A673 (cell line): ENCODE measurements at regions not wholly inside any gene's neighbourhood (a gene's known extent, or its start where the extent isn't known, plus 50 kb on each side); places are given as distances from the start of the nearest gene placed in this dataset.
A peak's percentile ranks its signal among the peaks of the same experiment; 100 is the strongest.

Experiments used
- BruUV-seq: library from RNA; stranded (reverse); fragments of 400-500 nt; replicated peaks from 2 replicates; lab custom pipeline; 2021; lab: Mats Ljungman, UMichigan
- CTCF ChIA-PET: fragments of 300-600 bp; sonication (Branson Sonifier 250); formaldehyde crosslinking; loops from one replicate; lab custom pipeline; 2022; ENCODE audit warnings: antibody characterized with exemption; lab: Charles Lee
- POLR2A ChIA-PET: fragments of 300-600 bp; sonication (Branson Sonifier 250); formaldehyde crosslinking; loops from one replicate; lab custom pipeline; 2022; ENCODE audit warnings: antibody characterized with exemption; ENCODE audit not compliant: low non-redundant PET; lab: Charles Lee
- DNase-seq: peaks from one replicate; pipeline ENCODE4 v3.0.0-alpha.2; 2015; ENCODE audit warnings: low spot score
- H3K27ac ChIP-seq: fragments of 200-600 bp; sonication (generic); 2 replicates; pipeline ENCODE4 v1.5.1; 2016; ENCODE audit warnings: mixed run types, low read depth, mild to moderate bottlenecking, mixed read lengths, antibody characterized with exemption, low read length; ENCODE audit not compliant: poor library complexity, severe bottlenecking
- H3K27me3 ChIP-seq: fragments of 200-600 bp; sonication (generic); replicated peaks from 2 replicates; pipeline ENCODE4 v1.6.1; 2017; ENCODE audit warnings: mixed run types, low read depth, mild to moderate bottlenecking, mixed read lengths, antibody characterized with exemption, low read length; ENCODE audit not compliant: insufficient read depth, poor library complexity
- H3K36me3 ChIP-seq: fragments of 200-600 bp; sonication (generic); 2 replicates; pipeline ENCODE4 v1.6.1; 2016; ENCODE audit warnings: mixed run types, mild to moderate bottlenecking, mixed read lengths, antibody characterized with exemption, low read length; ENCODE audit not compliant: insufficient read depth, poor library complexity, severe bottlenecking
- H3K4me1 ChIP-seq: fragments of 200-600 bp; sonication (generic); 2 replicates; pipeline ENCODE4 v1.6.1; 2017; ENCODE audit warnings: mixed run types, mild to moderate bottlenecking, mixed read lengths, antibody characterized with exemption, low read length; ENCODE audit not compliant: insufficient read depth, poor library complexity, severe bottlenecking
- H3K4me3 ChIP-seq: fragments of 200-600 bp; sonication (generic); 2 replicates; pipeline ENCODE4 v1.5.1; 2016; ENCODE audit warnings: low read depth, mixed run types, mild to moderate bottlenecking, mixed read lengths, low read length; ENCODE audit not compliant: poor library complexity, severe bottlenecking
- H3K9me3 ChIP-seq: fragments of 200-600 bp; sonication (generic); 2 replicates; pipeline ENCODE4 v1.6.1; 2016; ENCODE audit warnings: mixed run types, low read depth, mild to moderate bottlenecking, mixed read lengths, antibody characterized with exemption, low read length; ENCODE audit not compliant: poor library complexity, severe bottlenecking
- EZH2 ChIP-seq: fragments of 200-600 bp; sonication (generic); IDR thresholded peaks from 2 replicates; pipeline ENCODE4 v1.6.1; 2017; ENCODE audit warnings: borderline replicate concordance, low read depth, mild to moderate bottlenecking, mixed read lengths, antibody characterized with exemption, low read length; ENCODE audit not compliant: poor library complexity, severe bottlenecking
- intact Hi-C: fragments of 100-400 bp; cut with micrococcal nuclease; formaldehyde crosslinking; loops from one replicate; pipeline ENCODE4 v1.10.0; 2022; ENCODE audit not compliant: unreplicated experiment
- TF ChIP-seq, protein P1 (sequence below): fragments of 300-800, 200-600 bp; sonication (generic); conservative IDR thresholded peaks from 2 replicates; pipeline ENCODE4 v1.5.1; 2017; ENCODE audit warnings: low read depth, mild to moderate bottlenecking, antibody characterized with exemption, low read length, moderate library complexity, mixed read lengths

DNA sequence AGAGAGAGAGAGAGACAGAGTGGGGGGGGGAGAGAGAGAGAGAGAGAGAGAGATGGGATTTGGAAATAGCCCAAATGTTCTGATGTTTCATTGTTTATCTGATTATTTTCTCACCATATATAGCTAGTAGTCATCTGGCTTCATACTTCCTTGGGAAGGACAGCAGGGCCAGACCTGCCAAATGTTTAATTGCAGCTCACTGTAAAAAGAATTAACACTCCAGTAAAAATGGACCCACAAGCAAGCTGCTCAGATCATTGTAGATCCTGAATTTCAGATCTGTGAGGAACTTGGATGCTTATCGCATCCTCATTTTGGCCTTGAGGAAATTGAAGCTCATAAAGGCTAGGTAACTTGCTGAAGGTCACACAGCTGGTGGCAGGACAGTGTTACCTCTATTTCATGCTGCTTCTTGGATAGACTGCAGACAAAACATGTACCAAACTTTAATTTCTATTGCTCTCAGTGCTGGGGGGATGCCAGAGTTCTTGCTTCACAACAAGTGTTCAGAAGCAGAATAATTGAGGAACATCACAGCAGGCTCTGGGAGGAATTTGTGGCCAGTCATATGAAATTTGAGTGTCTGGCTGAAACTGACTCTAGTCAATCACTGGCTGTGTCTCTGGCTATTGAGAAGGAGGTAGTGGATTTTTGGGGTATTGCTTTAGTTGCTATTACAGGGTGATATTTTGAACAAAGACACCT lies 223.5 kb downstream of the PIK3C3 start:
- no peaks in the 10 kb centered on the region for H3K36me3 ChIP-seq
- TF ChIP-seq, protein P1, sequence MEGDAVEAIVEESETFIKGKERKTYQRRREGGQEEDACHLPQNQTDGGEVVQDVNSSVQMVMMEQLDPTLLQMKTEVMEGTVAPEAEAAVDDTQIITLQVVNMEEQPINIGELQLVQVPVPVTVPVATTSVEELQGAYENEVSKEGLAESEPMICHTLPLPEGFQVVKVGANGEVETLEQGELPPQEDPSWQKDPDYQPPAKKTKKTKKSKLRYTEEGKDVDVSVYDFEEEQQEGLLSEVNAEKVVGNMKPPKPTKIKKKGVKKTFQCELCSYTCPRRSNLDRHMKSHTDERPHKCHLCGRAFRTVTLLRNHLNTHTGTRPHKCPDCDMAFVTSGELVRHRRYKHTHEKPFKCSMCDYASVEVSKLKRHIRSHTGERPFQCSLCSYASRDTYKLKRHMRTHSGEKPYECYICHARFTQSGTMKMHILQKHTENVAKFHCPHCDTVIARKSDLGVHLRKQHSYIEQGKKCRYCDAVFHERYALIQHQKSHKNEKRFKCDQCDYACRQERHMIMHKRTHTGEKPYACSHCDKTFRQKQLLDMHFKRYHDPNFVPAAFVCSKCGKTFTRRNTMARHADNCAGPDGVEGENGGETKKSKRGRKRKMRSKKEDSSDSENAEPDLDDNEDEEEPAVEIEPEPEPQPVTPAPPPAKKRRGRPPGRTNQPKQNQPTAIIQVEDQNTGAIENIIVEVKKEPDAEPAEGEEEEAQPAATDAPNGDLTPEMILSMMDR: no peak
- TF ChIP-seq EZH2: no peak
- POLR2A ChIA-PET: no interaction called here

DNA sequence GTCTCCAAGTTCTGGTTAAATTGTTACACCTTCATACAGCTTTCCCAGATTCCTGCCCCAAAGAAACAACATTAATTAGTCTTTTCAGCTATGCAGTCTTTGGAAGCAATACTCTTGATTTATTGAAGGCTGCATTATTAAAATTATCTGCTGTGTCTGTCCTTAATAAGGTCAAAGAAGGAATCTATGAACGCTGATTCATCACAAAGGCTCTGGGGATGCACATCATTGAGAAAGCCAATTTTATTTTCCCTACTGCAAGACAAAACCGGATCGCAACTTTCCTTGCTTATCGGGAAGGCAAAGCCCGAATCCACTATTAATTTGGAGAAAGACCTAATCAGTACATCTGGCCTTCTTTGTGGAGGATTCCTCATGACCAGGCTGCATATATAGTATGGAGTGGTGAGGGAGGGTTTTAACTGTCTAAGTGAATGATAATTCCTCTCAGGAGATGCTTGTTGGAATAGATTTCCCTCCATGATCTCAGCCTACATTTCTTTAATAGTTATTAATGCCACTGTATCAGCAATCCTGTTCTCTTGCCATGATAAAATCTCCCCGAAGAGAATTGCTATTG lies 224.6 kb downstream of the PIK3C3 start:
- no peaks in the 10 kb centered on the region for H3K27me3 ChIP-seq
- H3K9me3 ChIP-seq: no peaks in the 10 kb centered on the region
- TF ChIP-seq, protein P1: no peak
- no peak for TF ChIP-seq EZH2
- DNase-seq: no peak
- ChIA-PET POLR2A (no interaction called here), CTCF (no interaction called here)
- BruUV-seq: no TSS peak
- no peaks in the 10 kb centered on the region for H3K4me1 ChIP-seq
- intact Hi-C loops: no loop called here
- no peaks in the 10 kb centered on the region for H3K36me3 ChIP-seq
- no peak overlapping the region for H3K4me3 ChIP-seq
- H3K27ac ChIP-seq: no peak overlapping the region

More for the DNA sequence above, 223.5 kb downstream of the PIK3C3 start:
- CTCF ChIA-PET: no interaction called here
- H3K27ac ChIP-seq: peak overlapping the region; percentile 1
- no peaks in the 10 kb centered on the region for H3K9me3 ChIP-seq
- BruUV-seq: no TSS peak
- intact Hi-C loops: no loop called here
- H3K4me1 ChIP-seq: no peaks in the 10 kb centered on the region
- peak; percentile 29 for DNase-seq
- H3K4me3 ChIP-seq: no peak overlapping the region
- no peaks in the 10 kb centered on the region for H3K27me3 ChIP-seq

DNA sequence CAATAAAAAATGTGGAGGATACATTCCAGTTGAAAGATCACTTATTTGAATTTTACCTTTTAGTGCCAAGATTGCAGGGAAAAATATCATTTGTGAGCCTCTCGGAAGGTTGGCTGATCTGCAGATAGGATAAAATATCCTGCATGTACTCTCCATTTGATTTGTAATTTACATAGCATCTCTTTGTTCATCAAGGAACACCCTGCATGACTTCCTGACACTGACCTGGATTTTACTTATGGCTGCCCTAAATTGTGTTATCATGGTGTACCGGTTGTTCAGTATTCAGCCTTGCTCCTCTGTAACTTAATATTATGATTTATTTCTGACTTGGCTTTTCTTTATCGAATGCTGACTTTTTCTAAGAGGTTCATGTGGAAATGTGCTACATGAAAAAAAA lies 226.4 kb downstream of the PIK3C3 start:
- intact Hi-C loops: no loop called here
- Histone ChIP-seq H3K4me1 (no peaks in the 10 kb centered on the region), H3K9me3 (no peaks in the 10 kb centered on the region), H3K4me3 (no peak overlapping the region), H3K27me3 (no peaks in the 10 kb centered on the region), H3K36me3 (no peaks in the 10 kb centered on the region), H3K27ac (no peak overlapping the region)
- no peak for DNase-seq
- BruUV-seq: no TSS peak
- ChIA-PET CTCF (no interaction called here), POLR2A (no interaction called here)
- TF ChIP-seq, protein P1: no peak
- no peak for TF ChIP-seq EZH2
